A549 (cell line): ENCODE measurements at regions not wholly inside any gene's neighbourhood (a gene's known extent, or its start where the extent isn't known, plus 50 kb on each side); places are given as distances from the start of the nearest gene placed in this dataset.

Experiments used
- BHLHE40 ChIP-seq: IDR thresholded peaks from 2 replicates; pipeline ENCODE4 v1.6.1; 2012; ENCODE audit warnings: low read depth, low read length, inconsistent platforms
- EP300 ChIP-seq, 2 experiments: fragments of >200 bp; sonication (Bioruptor Twin); formaldehyde crosslinking; IDR thresholded peaks; 2 replicates in 1 of 2; 3 replicates in 1 of 2; pipeline ENCODE4 v1.6.1; 2016 to 2017
- JUN ChIP-seq, 2 experiments: fragments of >200 bp; sonication (Bioruptor Twin); formaldehyde crosslinking; IDR thresholded peaks; 2 replicates in 1 of 2; 3 replicates in 1 of 2; pipeline ENCODE4 v1.6.1; 2016 to 2017
- MYC ChIP-seq: IDR thresholded peaks from 2 replicates; pipeline ENCODE4 v1.6.1; 2012; ENCODE audit warnings: mild to moderate bottlenecking, inconsistent platforms, low read length, improper control_type of control experiment, borderline replicate concordance
- NR3C1 ChIP-seq: fragments of >200 bp; sonication (Bioruptor Twin); formaldehyde crosslinking; IDR thresholded peaks from 3 replicates; pipeline ENCODE4 v1.6.1; 2017
- PHF8 ChIP-seq: fragments of 200-600 bp; sonication (generic); IDR thresholded peaks from 2 replicates; pipeline ENCODE4 v1.6.1; 2016; ENCODE audit warnings: low read depth, mild to moderate bottlenecking, antibody characterized with exemption, moderate library complexity, borderline replicate concordance
- POLR2A ChIP-seq: IDR thresholded peaks from 2 replicates; pipeline ENCODE4 v1.6.1; 2012; ENCODE audit warnings: mild to moderate bottlenecking, low read length
- RAD21 ChIP-seq, 2 experiments: fragments of >200 bp in 1 of 2; sonication (Bioruptor Twin) in 1 of 2; formaldehyde crosslinking in 1 of 2; IDR thresholded peaks in 1 of 2; conservative IDR thresholded peaks in 1 of 2; 2 replicates in 1 of 2; 3 replicates in 1 of 2; pipeline ENCODE4 v1.6.1; 2012 to 2018; ENCODE audit warnings: inconsistent platforms in 1 of 2
- RCOR1 ChIP-seq: fragments of 150-350 bp; IDR thresholded peaks from 2 replicates; pipeline ENCODE4 v1.6.1; 2014; ENCODE audit warnings: antibody characterized with exemption, low read length, low read depth
- TF ChIP-seq, protein P1 (sequence below): fragments of >200 bp; sonication (Bioruptor Twin); formaldehyde crosslinking; IDR thresholded peaks from 3 replicates; pipeline ENCODE4 v1.5.1; 2016
- TF ChIP-seq, protein P2 (sequence below): fragments of >200 bp; sonication (Bioruptor Twin); formaldehyde crosslinking; IDR thresholded peaks from 3 replicates; pipeline ENCODE4 v1.6.1; 2016
- TF ChIP-seq, protein P3 (sequence below): fragments of 200-600 bp; sonication (generic); IDR thresholded peaks from 2 replicates; pipeline ENCODE4 v1.6.1; 2016; ENCODE audit warnings: antibody characterized with exemption, mild to moderate bottlenecking, moderate library complexity

DNA sequence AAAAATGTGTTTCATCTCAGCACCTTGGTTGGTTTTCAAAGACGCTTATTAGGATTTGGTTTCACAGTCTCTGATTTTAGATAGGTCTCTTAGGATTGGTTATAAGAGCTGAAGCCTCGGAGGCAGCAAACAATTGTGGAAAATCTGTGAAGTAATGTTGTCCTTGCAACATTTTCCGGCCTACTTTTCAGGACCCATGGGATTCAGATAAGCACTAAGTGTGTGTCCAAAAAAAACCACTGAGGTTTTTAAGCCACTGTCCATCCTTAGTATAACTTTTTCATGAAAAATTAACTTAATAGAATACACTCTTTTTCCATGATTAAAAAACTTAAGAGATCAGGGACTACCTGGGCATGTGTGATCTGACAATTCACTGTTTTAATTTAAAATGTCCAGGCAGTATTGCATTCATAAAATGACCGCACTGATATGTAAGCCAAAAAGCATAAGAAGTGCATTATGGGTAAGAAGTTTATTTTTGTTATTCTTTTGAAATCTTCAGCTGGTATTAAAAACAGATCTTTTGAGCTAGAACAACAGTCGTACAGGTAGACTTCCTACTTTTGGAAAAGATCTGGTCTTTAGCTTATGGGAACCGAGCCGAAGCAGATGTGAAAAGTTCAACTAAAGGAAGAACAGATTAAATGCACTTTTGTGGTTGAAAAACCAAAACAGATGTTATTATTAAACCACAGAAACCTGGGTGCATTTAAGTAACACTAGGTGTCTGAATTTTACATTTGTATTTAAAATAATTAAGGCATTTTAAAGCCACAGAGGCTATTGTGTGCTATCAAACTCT, 479.4 kb upstream of the ZEB2 start:
- TF ChIP-seq RAD21 (conservative IDR thresholded peaks at IDR 0.05 in 1 of 2, IDR thresholded peaks at IDR 0.05 in 1 of 2) (no peak), POLR2A (no peak), NR3C1 (no peak), JUN (IDR thresholded peaks at IDR 0.05) (no peak), BHLHE40 (no peak), RCOR1 (no peak), MYC (no peak), EP300 (IDR thresholded peaks at IDR 0.05) (no peak), PHF8 (no peak)
- TF ChIP-seq, protein P1, sequence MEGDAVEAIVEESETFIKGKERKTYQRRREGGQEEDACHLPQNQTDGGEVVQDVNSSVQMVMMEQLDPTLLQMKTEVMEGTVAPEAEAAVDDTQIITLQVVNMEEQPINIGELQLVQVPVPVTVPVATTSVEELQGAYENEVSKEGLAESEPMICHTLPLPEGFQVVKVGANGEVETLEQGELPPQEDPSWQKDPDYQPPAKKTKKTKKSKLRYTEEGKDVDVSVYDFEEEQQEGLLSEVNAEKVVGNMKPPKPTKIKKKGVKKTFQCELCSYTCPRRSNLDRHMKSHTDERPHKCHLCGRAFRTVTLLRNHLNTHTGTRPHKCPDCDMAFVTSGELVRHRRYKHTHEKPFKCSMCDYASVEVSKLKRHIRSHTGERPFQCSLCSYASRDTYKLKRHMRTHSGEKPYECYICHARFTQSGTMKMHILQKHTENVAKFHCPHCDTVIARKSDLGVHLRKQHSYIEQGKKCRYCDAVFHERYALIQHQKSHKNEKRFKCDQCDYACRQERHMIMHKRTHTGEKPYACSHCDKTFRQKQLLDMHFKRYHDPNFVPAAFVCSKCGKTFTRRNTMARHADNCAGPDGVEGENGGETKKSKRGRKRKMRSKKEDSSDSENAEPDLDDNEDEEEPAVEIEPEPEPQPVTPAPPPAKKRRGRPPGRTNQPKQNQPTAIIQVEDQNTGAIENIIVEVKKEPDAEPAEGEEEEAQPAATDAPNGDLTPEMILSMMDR: no peak
- TF ChIP-seq, protein P2, sequence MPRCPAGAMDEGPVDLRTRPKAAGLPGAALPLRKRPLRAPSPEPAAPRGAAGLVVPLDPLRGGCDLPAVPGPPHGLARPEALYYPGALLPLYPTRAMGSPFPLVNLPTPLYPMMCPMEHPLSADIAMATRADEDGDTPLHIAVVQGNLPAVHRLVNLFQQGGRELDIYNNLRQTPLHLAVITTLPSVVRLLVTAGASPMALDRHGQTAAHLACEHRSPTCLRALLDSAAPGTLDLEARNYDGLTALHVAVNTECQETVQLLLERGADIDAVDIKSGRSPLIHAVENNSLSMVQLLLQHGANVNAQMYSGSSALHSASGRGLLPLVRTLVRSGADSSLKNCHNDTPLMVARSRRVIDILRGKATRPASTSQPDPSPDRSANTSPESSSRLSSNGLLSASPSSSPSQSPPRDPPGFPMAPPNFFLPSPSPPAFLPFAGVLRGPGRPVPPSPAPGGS: no peak
- TF ChIP-seq, protein P3, sequence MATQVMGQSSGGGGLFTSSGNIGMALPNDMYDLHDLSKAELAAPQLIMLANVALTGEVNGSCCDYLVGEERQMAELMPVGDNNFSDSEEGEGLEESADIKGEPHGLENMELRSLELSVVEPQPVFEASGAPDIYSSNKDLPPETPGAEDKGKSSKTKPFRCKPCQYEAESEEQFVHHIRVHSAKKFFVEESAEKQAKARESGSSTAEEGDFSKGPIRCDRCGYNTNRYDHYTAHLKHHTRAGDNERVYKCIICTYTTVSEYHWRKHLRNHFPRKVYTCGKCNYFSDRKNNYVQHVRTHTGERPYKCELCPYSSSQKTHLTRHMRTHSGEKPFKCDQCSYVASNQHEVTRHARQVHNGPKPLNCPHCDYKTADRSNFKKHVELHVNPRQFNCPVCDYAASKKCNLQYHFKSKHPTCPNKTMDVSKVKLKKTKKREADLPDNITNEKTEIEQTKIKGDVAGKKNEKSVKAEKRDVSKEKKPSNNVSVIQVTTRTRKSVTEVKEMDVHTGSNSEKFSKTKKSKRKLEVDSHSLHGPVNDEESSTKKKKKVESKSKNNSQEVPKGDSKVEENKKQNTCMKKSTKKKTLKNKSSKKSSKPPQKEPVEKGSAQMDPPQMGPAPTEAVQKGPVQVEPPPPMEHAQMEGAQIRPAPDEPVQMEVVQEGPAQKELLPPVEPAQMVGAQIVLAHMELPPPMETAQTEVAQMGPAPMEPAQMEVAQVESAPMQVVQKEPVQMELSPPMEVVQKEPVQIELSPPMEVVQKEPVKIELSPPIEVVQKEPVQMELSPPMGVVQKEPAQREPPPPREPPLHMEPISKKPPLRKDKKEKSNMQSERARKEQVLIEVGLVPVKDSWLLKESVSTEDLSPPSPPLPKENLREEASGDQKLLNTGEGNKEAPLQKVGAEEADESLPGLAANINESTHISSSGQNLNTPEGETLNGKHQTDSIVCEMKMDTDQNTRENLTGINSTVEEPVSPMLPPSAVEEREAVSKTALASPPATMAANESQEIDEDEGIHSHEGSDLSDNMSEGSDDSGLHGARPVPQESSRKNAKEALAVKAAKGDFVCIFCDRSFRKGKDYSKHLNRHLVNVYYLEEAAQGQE: no peak
